ENCODE measurements at regions not wholly inside any gene's neighbourhood (a gene's known extent, or its start where the extent isn't known, plus 50 kb on each side); places are given as distances from the start of the nearest gene placed in this dataset.
"Not testable (repeated sequence)": the region's sequence is repeated elsewhere in the genome, so short reads cannot be mapped to it uniquely, and the experiment has no call there.

DNA sequence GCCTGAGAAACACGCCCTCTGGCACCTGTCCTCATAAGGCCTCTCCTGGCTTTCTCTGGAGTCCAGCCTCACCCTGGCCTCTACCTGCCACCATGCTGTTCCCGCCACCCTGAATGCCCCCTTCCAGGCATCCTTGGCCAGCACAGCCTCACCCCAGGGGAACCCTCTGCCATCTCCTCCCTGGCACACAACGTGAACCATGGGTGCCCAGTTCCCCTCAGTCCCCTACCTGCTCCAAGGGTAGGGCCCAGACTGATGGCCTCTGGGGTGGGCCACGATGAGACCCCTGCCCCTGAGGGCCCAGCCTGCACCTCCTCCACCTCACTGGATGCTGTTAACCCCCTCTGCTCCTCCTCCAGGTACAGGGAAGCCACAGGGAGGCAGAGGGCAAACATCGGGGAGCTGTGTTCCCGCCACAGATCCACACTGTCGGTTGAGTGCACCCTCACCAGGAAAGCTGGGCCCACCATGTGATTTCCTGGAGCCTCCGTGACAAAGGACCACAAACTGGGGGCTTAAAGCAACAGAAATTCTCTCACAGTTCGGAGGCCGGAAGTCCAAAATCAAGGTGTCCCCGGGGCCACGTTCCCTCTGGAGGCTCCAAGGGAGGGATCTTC lies 169.6 kb downstream of the BRD1 start:
- H3K9me3 Mint-ChIP-seq, result no peaks in the 10 kb centered on the region
- TF ChIP-seq, protein P1, sequence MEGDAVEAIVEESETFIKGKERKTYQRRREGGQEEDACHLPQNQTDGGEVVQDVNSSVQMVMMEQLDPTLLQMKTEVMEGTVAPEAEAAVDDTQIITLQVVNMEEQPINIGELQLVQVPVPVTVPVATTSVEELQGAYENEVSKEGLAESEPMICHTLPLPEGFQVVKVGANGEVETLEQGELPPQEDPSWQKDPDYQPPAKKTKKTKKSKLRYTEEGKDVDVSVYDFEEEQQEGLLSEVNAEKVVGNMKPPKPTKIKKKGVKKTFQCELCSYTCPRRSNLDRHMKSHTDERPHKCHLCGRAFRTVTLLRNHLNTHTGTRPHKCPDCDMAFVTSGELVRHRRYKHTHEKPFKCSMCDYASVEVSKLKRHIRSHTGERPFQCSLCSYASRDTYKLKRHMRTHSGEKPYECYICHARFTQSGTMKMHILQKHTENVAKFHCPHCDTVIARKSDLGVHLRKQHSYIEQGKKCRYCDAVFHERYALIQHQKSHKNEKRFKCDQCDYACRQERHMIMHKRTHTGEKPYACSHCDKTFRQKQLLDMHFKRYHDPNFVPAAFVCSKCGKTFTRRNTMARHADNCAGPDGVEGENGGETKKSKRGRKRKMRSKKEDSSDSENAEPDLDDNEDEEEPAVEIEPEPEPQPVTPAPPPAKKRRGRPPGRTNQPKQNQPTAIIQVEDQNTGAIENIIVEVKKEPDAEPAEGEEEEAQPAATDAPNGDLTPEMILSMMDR (IDR thresholded peaks at IDR 0.05; ENCODE audit: unreplicated experiment in 3 of 3), result no peak
- H3K27ac Mint-ChIP-seq, result no peak overlapping the region
- H3K27me3 Mint-ChIP-seq (ENCODE audit: low read depth), result peaks cover 33% of the 10 kb centered on the region
- no peak overlapping the region for H3K4me3 Mint-ChIP-seq
- H3K36me3 Mint-ChIP-seq (ENCODE audit: low read depth), result no peaks in the 10 kb centered on the region
- H3K4me1 Mint-ChIP-seq, result peaks cover 5% of the 10 kb centered on the region

- Mint-ChIP-seq H3K9me3 (no peaks in the 10 kb centered on the region), H3K36me3 (ENCODE audit: low read depth) (no peaks in the 10 kb centered on the region), H3K27me3 (ENCODE audit: low read depth) (peaks cover 27% of the 10 kb centered on the region), H3K4me1 (peaks cover 5% of the 10 kb centered on the region), H3K27ac (no peak overlapping the region), H3K4me3 (peak overlapping the region in 2 of 3 experiments; percentile 23 to 42)
- TF ChIP-seq, protein P1 (IDR thresholded peaks at IDR 0.05; ENCODE audit: unreplicated experiment in 3 of 3), result no peak
Measured at GRCh38 chr22:49657275-49657973, 170.2 kb downstream of the BRD1 start.

GRCh38 chr22:49656883-49657274 lies 170.8 kb downstream of the BRD1 start:
- H3K27ac Mint-ChIP-seq; H3K9me3 Mint-ChIP-seq; H3K4me1 Mint-ChIP-seq; H3K36me3 Mint-ChIP-seq (ENCODE audit: low read depth): not testable (repeated sequence)
- peak overlapping the region in 2 of 3 experiments; percentile 23 to 42 for H3K4me3 Mint-ChIP-seq
- peaks cover 22% of the 10 kb centered on the region for H3K27me3 Mint-ChIP-seq (ENCODE audit: low read depth)

DNA sequence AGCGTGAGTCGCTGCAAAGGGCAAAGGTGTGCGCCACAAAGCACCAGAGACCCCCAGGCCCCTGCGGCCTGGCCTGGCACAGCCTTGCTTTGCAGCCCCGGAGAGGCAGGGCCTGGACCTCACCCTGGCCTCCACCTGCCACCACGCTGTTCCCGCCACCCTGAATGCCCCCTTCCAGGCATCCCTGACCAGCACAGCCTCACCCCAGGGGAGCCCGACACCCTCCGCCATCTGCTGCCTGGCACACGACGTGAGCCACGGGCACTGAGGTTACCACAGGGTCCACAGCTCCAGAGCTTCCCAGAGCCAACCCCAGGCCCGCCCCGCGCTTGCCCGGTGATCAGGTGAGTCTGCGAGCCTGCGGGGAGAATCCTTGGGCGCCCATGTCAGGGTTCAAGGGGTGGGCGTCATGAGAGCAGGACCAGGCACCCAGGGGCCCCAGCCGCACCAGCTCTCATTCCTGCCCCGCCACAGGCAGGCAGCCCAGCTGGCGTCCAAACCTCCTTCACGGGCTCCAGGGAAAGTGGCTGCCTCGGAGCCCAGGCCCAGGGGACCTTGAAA lies 171.3 kb downstream of the BRD1 start:
- no peaks in the 10 kb centered on the region for H3K9me3 Mint-ChIP-seq
- H3K36me3 Mint-ChIP-seq (ENCODE audit: low read depth), result no peaks in the 10 kb centered on the region
- H3K27me3 Mint-ChIP-seq (ENCODE audit: low read depth), result peaks cover 18% of the 10 kb centered on the region
- peaks cover 5% of the 10 kb centered on the region for H3K4me1 Mint-ChIP-seq
- no peak overlapping the region for H3K27ac Mint-ChIP-seq
- TF ChIP-seq, protein P1 (IDR thresholded peaks at IDR 0.05; ENCODE audit: unreplicated experiment in 3 of 3), result no peak
- H3K4me3 Mint-ChIP-seq, result no peak overlapping the region

- no peaks in the 10 kb centered on the region for H3K36me3 Mint-ChIP-seq (ENCODE audit: low read depth)
- H3K9me3 Mint-ChIP-seq, result peaks cover 2% of the 10 kb centered on the region
- no peak overlapping the region for H3K27ac Mint-ChIP-seq
- H3K27me3 Mint-ChIP-seq (ENCODE audit: low read depth), result peaks cover 23% of the 10 kb centered on the region
- peaks cover 5% of the 10 kb centered on the region for H3K4me1 Mint-ChIP-seq
- TF ChIP-seq, protein P1 (IDR thresholded peaks at IDR 0.05; ENCODE audit: unreplicated experiment in 3 of 3), result no peak
- H3K4me3 Mint-ChIP-seq, result no peak overlapping the region
Measured at GRCh38 chr22:49655168-49655812, 172.4 kb downstream of the BRD1 start.

Measured in nephron (organoid).